Keratinocyte (primary cell): ENCODE measurements at regions not wholly inside any gene's neighbourhood (a gene's known extent, or its start where the extent isn't known, plus 50 kb on each side); places are given as distances from the start of the nearest gene placed in this dataset.

Experiments
- EZH2 ChIP-seq: IDR thresholded peaks from one replicate; pipeline ENCODE4 v1.6.1; 2012; ENCODE audit warnings: inconsistent platforms, mild to moderate bottlenecking, low read length, moderate library complexity
- TF ChIP-seq, protein P1 (sequence below), 3 experiments: IDR thresholded peaks in 1 of 3; conservative IDR thresholded peaks in 1 of 3; optimal IDR thresholded peaks in 1 of 3; 2 replicates in 2 of 3; 3 replicates in 1 of 3; pipeline versions ENCODE3 to v1.5.1; 2011; ENCODE audit warnings: low read length in 3 of 3, mild to moderate bottlenecking in 3 of 3, moderate library complexity in 2 of 3, control low read depth in 1 of 3, inconsistent platforms in 1 of 3; ENCODE audit not compliant: insufficient read depth in 2 of 3; ENCODE audit errors: extremely low read depth in 1 of 3

- TF ChIP-seq, protein P1, sequence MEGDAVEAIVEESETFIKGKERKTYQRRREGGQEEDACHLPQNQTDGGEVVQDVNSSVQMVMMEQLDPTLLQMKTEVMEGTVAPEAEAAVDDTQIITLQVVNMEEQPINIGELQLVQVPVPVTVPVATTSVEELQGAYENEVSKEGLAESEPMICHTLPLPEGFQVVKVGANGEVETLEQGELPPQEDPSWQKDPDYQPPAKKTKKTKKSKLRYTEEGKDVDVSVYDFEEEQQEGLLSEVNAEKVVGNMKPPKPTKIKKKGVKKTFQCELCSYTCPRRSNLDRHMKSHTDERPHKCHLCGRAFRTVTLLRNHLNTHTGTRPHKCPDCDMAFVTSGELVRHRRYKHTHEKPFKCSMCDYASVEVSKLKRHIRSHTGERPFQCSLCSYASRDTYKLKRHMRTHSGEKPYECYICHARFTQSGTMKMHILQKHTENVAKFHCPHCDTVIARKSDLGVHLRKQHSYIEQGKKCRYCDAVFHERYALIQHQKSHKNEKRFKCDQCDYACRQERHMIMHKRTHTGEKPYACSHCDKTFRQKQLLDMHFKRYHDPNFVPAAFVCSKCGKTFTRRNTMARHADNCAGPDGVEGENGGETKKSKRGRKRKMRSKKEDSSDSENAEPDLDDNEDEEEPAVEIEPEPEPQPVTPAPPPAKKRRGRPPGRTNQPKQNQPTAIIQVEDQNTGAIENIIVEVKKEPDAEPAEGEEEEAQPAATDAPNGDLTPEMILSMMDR (optimal IDR thresholded peaks at IDR 0.05 in 1 of 3, IDR thresholded peaks at IDR 0.05 in 1 of 3, conservative IDR thresholded peaks at IDR 0.05 in 1 of 3; ENCODE audit: extremely low read depth in 1 of 3, insufficient read depth in 2 of 3, low read length in 3 of 3) = no peak
- no peak for TF ChIP-seq EZH2
These were observed 94.5 kb downstream of the ACKR3 start for GRCh38 chr2:236664136-236664535.
